GM21526 (cell line): ENCODE measurements at regions not wholly inside any gene's neighbourhood (a gene's known extent, or its start where the extent isn't known, plus 50 kb on each side); places are given as distances from the start of the nearest gene placed in this dataset.

Source experiments
- ATAC-seq: cut with Tn5 transposase; IDR thresholded peaks from one replicate; pipeline ENCODE4 v1.9.1; 2021; ENCODE audit warnings: moderate library complexity; ENCODE audit not compliant: unreplicated experiment, low FRiP score

DNA sequence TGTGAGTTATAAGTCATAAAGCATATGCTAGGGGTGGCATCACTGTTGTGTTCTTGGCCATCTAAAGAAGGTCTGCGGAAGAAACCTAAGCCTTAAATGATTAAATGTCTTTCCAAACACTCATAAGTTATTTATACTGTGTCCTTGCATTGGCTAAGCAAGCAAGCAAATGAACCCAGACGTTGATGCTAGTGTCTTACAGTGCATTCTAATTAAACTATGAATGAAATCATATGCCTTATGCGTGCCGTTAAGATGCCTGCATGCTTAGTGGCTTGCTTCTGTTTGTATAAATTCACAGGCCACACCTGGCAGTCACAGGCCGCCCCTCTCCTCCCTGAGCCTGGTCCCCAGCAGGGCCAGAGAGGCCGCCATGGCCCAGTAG, 49.9 kb downstream of the RIN2 start:
- ATAC-seq: no peak

DNA sequence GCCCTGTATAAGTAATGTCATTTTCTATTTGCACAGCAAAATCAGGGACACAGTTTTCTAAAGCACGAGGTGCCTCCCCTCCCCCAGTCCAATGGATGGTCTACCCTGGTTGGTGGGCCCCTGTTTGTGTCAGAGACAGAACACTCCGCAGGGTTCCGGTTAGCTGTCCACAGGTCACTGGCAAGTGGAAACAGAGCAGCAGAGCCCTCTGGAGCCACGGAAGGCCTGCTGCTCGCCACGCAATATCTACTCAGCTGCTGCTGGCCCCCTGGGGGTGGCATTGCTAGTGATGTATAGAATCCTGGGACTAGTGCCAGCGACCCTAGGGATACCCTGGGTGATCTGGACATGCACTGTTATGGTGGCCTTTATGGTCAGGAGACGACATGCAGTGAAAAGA, 50.4 kb downstream of the RIN2 start:
- no peak for ATAC-seq

- no peak for ATAC-seq
These were observed 51.4 kb downstream of the RIN2 start for GRCh38 chr20:19809505-19809904.

DNA sequence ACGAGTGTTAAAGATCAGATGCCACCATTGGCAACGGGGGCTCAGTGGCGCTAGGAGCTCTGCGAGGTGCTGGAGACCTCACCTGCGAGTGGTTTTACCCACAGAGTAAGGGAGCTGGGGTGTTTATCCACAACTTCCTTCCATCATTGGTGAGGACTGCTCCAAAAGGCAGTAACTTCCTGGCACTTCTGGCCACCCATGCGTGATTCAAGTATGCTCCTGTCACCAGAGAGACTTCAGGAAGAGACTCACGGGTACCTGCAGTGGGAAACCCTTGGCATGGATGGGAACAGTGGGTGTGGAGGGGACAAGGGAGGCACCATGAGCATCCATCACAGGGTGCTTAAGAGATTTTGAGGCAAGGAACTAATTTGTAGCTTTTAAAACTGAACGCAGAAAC, 53.2 kb downstream of the RIN2 start:
- no peak for ATAC-seq

GRCh38 chr20:19812056-19812455, 54.0 kb downstream of the RIN2 start:
- ATAC-seq: no peak

DNA sequence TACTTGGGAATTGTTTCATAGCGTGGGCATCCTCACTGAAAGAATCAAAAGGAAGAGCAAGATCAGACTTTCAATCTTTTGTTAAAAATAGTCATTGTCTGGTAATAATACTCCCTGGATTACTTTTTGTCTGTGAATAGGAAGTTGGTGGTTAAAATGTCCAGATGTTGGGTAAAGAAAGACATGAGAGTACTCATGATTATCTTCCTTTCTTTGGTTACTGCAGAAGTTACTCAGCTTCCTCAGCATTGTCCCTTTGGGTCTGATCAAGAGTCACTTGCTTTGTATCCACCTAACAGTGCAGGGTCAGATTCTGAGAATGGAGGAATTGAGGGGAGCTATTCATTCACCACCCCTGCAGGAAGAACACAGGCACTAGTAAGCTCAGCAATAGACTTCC, 54.6 kb downstream of the RIN2 start:
- ATAC-seq: no peak

- ATAC-seq: no peak
These were observed 56.0 kb downstream of the RIN2 start for GRCh38 chr20:19813846-19814640.

DNA sequence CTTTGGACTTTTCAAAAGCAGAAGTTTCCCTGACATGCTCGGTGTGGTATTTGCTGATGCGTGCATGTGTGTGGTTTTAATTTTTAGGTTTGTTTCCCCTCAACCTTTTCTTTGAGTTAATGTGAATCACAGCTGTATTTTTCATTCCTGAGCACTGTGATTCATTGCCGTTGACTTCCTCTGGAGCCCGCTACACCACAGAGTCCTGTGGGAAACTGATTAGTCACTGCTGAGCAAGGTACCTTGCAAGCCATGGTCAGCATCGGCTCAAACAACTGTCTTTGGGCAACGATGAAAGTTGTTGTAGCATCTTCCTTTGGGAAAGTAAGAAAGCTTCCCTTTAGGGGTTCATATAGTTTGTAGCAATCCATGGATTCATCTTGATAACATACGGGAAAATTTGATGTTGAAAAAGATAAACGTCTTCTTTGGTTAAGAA, 57.5 kb downstream of the RIN2 start:
- ATAC-seq: no peak

DNA sequence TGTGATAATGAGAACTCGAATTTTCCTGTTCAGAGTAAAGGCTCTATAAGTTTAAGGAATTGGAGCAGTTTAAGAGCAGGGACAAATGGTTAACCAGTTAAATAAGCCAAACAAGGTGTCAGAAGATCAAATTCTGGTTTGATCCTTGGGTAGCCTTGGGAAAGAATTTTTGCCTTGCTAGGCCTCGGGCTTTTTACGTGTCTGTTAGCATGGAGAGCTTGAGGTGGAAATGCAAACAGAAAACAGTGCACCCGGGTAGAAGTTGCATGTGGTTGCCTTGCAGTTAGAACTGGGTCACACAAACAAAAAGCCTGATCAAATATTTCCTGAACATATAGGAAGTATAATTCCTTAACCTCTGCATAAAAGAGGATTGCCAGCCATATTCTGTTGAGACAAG, 58.3 kb downstream of the RIN2 start:
- ATAC-seq: no peak

- no peak for ATAC-seq
These were observed 59.0 kb downstream of the RIN2 start for GRCh38 chr20:19817017-19817416.

DNA sequence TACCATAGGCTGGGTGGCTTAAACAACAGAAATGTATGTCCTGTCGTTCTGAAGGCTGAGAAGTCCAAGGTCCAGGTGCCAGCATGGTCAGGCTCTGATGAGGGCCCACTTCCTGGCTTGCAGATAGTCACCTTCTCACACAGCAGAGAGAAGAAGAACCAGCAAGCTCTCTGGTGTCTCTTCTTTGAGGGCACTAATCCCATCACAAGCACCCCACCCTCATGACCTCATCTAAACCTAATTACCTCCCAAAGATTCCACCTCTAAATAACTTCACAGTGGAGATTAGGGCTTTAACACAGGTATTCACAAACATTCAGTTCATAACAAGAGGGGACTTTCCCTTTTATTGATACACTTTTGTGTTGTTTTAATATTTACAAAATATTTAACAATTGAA, 61.1 kb downstream of the RIN2 start:
- ATAC-seq: no peak

DNA sequence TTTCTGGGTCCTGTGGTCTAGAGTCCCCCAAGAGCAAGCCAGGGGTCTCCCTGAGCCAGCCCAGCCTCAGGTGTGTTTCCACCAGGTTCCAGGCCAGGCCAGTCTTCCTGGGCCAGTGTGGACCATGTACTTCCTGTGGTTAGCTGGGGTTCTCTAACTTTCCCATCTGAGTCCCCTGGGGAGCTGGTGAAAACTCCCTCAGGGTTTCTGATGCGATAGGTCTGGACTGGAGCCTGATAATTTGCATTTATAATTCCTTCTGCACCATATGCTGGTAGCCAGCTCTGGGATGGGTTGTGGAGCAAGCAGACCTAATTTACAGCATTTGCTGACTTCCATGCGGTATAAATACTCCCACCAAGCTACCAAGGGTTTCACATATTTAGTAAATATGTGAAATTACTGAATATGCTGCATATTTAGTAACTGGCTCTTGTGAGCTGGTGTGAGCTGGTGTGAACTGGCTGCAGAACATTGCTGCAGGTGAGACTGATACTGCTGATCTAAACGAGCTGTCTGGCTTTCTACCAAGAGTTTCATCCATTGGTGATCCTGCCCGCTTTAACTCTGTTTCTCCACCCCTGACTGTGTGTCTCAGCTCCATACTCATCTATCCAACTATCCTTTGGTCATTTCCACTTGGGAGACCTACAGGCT, 62.6 kb downstream of the RIN2 start:
- no peak for ATAC-seq

DNA sequence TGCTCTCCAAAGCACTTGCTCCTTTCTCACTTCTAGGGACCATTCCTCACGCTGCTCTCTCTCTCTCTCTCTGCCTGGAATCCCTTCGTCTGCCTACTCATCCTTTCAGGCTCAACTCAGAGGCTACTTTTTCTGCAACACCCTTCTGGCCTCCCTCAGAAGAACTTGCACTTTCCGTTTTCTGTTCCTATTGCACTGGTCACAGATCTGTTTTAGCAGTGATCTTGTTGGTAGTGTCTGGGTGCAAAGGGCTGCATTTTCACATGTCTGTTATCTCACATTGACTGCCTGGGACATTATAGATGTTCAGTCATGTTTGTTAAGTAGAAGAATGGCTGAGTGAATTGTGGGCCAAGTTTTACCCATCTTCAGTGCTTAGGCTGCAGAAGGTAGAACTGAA, 63.5 kb downstream of the RIN2 start:
- ATAC-seq: no peak

DNA sequence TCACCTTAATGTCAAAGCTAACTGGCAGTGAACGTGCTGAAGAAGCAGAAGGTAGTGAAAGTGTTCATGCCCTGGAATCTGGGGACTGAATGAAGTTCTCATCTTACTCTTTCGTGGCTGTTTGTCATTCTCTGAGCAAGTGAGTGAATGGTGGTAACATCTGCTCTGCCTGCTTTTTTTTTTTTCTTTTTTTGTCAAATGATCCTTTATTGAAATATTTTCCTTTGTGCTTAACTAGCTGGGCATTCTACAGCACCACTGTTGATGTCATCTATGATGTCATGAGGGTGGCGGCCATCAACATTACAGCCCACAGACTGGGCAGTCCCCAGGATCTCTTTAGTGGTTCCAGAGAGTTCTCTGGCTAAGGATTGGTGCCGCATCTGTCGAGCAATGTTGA, 65.2 kb downstream of the RIN2 start:
- no peak for ATAC-seq

DNA sequence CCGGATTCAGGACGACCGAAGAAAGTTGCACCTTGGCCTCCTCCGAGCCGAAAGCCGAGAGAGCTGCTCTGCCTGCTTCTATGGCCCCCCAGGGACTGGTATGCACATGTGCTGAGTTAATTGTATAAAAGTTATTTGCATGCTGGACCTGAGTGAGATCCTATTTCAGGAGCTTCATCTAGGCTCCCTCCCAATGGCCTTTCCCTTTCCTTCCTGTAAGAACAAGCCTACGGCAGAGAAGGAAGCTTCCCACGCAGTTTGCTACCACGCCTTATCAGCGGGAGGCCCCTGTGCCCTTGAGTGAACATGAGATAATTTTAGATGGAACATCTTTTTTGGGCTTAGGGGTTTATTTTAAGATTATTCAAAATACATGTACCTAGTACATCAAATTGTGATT, 65.9 kb downstream of the RIN2 start:
- ATAC-seq: no peak

- ATAC-seq: no peak
These were observed 66.8 kb downstream of the RIN2 start for GRCh38 chr20:19824861-19825260.

DNA sequence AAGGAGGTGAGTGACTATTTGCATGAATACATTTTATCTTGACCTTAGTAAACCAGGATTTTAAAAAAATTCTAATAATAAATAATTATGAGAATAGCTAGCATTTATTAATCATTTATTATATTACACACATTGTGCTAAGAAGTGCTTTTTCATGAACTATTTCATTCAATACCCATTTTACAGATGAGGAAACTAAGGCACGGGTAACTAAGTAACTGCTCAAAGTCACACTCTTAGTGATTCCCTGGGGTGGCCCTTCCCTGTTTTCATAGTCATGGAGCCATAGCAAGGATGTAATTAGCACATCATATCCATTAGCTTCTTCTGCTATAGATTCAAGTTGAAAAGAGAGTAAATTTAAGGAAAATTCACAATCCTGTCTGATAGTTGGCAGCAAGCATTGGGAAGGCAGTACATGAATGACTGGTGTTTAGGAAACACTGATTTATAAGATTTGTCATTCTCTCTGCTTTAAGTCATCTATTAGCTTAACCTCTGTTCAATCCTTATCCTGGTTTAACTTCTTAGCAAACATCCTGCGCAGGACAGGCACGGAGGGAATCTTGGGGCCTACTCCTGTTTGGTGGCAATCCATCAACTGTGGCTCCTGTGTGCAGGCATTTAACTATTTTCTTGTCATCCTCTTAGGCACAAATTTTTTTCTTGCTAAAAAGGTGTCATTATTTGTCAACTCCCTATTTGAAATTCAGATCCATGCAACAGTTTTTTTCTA, 68.3 kb downstream of the RIN2 start:
- no peak for ATAC-seq

DNA sequence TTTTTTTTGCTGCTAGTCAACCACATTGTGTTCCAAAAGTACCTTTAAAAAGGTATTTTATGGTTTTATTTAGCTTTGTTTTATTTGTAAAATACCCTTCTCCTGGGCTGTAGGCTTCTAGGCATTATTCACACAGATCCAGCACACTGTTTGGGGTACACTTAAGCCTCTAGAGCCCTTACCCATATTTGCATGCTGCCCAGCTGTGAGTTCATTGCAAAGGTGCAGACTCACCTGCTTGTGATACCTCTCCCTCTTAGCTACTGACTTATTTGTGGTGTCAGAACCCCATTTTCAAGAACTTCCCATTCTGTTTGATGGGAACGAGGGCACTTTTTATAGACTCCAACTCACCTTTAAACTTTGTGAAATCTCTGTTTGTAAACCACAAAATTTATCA, 69.8 kb downstream of the RIN2 start:
- ATAC-seq: peak; percentile 44

GRCh38 chr20:19828232-19828631, 70.2 kb downstream of the RIN2 start:
- ATAC-seq: peak; percentile 95

GRCh38 chr20:19830211-19830785, 72.2 kb downstream of the RIN2 start:
- ATAC-seq: no peak

- no peak for ATAC-seq
These were observed 74.8 kb downstream of the RIN2 start for GRCh38 chr20:19832875-19833274.
